ENCODE measurements at regions not wholly inside any gene's neighbourhood (a gene's known extent, or its start where the extent isn't known, plus 50 kb on each side); places are given as distances from the start of the nearest gene placed in this dataset.

DNA sequence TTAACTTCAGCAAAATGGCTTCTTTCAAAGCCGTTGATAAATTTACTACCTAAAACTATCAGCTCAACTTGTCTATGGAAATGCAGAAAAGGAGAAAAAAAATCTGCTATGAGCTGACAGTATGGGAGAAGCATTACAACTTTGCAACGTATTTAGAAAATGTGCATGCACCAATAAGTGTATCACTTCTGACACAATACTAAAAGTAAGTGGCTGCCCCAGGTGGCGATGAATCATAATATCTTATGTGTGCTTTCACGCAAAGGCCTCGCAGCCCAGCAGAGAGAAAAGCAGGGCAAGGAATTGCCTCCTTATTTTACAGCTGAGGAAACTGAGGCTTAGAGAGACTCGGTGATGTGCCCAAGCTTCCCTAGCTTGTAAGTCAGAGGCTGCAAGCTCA lies 101.8 kb downstream of the SALL1 start:
- H3K4me1 ChIP-seq, result no peaks in the 10 kb centered on the region

DNA sequence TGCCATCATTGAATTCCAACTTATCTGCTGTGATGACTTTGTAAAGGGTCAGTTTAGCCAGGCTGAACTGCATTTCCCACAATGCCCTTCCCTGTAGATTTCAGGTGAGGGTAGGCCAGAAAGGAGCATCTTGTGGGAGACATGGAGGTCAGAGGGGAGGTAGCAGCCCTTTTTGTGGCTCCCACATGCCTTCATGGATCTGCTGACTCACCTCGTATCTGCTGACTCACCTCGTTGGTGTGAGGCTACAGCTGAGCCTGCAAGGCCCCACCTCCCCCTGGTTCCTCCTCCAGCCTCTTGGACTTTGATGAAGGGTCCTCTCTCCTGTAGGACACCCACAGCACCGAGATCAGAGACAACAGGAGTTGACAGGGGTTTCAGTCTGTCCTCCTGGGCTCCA lies 102.5 kb downstream of the SALL1 start:
- Histone ChIP-seq H3K4me3 (no peak overlapping the region), H3K9me3 (replicated peaks) (no peaks in the 10 kb centered on the region), H3K27me3 (ENCODE audit: low read depth) (peaks cover 17% of the 10 kb centered on the region), H3K4me1 (no peaks in the 10 kb centered on the region), H3K27ac (replicated peaks) (no peak overlapping the region), H3K36me3 (no peaks in the 10 kb centered on the region)
- TF ChIP-seq, protein P1, sequence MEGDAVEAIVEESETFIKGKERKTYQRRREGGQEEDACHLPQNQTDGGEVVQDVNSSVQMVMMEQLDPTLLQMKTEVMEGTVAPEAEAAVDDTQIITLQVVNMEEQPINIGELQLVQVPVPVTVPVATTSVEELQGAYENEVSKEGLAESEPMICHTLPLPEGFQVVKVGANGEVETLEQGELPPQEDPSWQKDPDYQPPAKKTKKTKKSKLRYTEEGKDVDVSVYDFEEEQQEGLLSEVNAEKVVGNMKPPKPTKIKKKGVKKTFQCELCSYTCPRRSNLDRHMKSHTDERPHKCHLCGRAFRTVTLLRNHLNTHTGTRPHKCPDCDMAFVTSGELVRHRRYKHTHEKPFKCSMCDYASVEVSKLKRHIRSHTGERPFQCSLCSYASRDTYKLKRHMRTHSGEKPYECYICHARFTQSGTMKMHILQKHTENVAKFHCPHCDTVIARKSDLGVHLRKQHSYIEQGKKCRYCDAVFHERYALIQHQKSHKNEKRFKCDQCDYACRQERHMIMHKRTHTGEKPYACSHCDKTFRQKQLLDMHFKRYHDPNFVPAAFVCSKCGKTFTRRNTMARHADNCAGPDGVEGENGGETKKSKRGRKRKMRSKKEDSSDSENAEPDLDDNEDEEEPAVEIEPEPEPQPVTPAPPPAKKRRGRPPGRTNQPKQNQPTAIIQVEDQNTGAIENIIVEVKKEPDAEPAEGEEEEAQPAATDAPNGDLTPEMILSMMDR (IDR thresholded peaks at IDR 0.05; ENCODE audit: borderline replicate concordance), result no peak
- intact Hi-C loops (cut with micrococcal nuclease), result no loop called here
- DNase-seq, result no peak

More for the DNA sequence above, 101.8 kb downstream of the SALL1 start:
- intact Hi-C loops (cut with micrococcal nuclease), result no loop called here
- Histone ChIP-seq H3K36me3 (no peaks in the 10 kb centered on the region), H3K9me3 (replicated peaks) (no peaks in the 10 kb centered on the region), H3K27ac (replicated peaks) (no peak overlapping the region), H3K4me3 (no peak overlapping the region), H3K27me3 (ENCODE audit: low read depth) (peaks cover 19% of the 10 kb centered on the region)
- TF ChIP-seq, protein P1 (IDR thresholded peaks at IDR 0.05; ENCODE audit: borderline replicate concordance), result no peak
- DNase-seq, result no peak

DNA sequence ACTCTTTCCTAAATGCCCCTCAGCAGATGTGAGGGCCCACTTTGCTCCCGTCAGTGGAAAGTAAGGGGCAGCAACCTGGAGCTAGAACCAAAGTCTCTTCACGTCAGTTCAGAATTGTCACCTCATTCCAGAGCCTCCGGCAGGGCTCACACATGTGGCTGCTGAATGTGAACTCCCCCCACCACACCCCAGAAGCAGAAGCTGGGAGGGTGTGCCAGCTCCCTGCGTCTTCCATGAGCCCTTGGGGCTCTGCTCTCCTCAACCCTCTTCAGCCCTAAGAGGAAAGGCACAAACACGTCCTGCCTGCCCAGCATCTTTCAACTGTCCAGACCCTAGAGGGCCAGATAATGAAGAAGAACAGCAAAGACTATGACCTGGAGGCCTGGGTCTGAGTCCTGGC lies 105.3 kb downstream of the SALL1 start:
- DNase-seq, result no peak
- Histone ChIP-seq H3K27ac (replicated peaks) (no peak overlapping the region), H3K36me3 (no peaks in the 10 kb centered on the region), H3K27me3 (ENCODE audit: low read depth) (peaks cover 12% of the 10 kb centered on the region), H3K4me1 (no peaks in the 10 kb centered on the region), H3K4me3 (no peak overlapping the region), H3K9me3 (replicated peaks) (no peaks in the 10 kb centered on the region)
- TF ChIP-seq, protein P1 (IDR thresholded peaks at IDR 0.05; ENCODE audit: borderline replicate concordance), result no peak
- intact Hi-C loops (cut with micrococcal nuclease), result no loop called here

DNA sequence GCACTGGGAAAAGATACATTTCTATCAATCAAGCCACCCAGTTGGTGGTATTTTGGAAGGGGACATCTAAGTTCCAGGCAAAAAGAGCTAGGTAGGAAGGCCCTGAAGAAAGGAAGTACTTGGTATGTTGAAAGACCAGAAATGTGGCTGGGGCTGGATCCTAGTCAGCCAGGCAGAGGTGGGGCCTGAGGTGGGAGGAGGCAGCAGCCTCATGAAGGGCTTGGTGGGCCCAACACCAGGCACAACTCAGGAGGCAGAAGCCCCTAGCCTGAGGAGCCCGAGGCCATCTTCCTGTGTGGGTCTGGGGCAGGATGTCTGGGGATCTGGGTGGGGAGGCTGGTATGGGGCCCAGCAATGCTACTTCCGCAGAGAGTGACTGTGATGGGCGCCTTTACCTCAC lies 105.9 kb downstream of the SALL1 start:
- TF ChIP-seq, protein P1 (IDR thresholded peaks at IDR 0.05; ENCODE audit: borderline replicate concordance), result no peak

DNA sequence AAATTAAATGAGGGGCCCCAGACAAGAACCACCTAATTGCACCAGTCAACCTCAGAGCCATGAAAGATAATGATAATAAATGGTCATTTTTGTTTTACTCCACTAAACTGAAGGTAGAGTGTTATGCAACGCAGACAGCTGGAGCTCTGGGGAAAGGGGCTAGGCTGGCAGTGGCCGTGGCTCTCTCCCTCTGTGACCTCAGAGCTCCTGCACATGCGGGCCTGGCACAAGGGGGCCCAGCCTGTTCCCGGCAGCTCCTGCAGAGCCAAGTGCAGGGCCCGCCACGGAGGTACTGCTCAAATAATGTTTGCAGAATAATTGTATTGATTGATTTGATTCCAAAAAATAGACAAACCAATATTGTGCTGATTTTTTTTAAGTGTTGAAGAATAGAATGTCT lies 109.5 kb downstream of the SALL1 start:
- no peaks in the 10 kb centered on the region for H3K9me3 ChIP-seq (replicated peaks)
- H3K4me3 ChIP-seq, result no peak overlapping the region
- no peaks in the 10 kb centered on the region for H3K4me1 ChIP-seq
- intact Hi-C loops (cut with micrococcal nuclease), result no loop called here
- TF ChIP-seq, protein P1 (IDR thresholded peaks at IDR 0.05; ENCODE audit: borderline replicate concordance), result no peak
- no peak for DNase-seq
- no peaks in the 10 kb centered on the region for H3K36me3 ChIP-seq
- H3K27ac ChIP-seq (replicated peaks), result no peak overlapping the region
- H3K27me3 ChIP-seq (ENCODE audit: low read depth), result peaks cover 17% of the 10 kb centered on the region

More for the DNA sequence above, 105.9 kb downstream of the SALL1 start:
- H3K4me1 ChIP-seq, result no peaks in the 10 kb centered on the region
- H3K27me3 ChIP-seq (ENCODE audit: low read depth), result peaks cover 6% of the 10 kb centered on the region
- no peak overlapping the region for H3K4me3 ChIP-seq
- no peak overlapping the region for H3K27ac ChIP-seq (replicated peaks)
- no peaks in the 10 kb centered on the region for H3K9me3 ChIP-seq (replicated peaks)
- intact Hi-C loops (cut with micrococcal nuclease), result no loop called here
- H3K36me3 ChIP-seq, result no peaks in the 10 kb centered on the region
- no peak for DNase-seq

DNA sequence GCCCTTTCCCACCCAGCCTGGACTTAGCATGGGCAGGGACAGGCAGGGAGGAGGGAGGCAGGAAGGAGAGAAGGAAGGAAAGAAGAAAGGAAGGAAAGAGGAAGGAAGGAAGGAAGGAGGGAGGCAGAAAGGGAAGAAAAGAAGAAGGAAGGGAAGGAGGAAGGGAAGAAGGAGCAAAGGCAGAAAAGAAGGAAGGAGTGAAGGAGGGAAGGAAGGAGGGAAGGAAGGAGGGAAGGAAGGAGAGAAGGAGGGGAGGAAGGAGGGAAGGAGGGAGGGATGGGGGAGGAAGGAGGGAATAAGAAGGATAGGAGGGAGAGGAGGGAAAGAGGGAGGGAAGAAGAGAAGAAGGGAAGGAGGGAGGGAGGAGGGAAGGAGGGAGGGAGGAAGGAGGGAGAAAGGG lies 110.4 kb downstream of the SALL1 start:
- Histone ChIP-seq H3K36me3 (no peaks in the 10 kb centered on the region), H3K9me3 (replicated peaks) (no peaks in the 10 kb centered on the region), H3K4me3 (no peak overlapping the region), H3K27ac (replicated peaks) (no peak overlapping the region), H3K4me1 (no peaks in the 10 kb centered on the region), H3K27me3 (ENCODE audit: low read depth) (peaks cover 17% of the 10 kb centered on the region)
- no peak for DNase-seq
- intact Hi-C loops (cut with micrococcal nuclease), result no loop called here
- TF ChIP-seq, protein P1 (IDR thresholded peaks at IDR 0.05; ENCODE audit: borderline replicate concordance), result no peak

Measured in left ventricle myocardium inferior (tissue), 1 donor.